ENCODE measurements at regions not wholly inside any gene's neighbourhood (a gene's known extent, or its start where the extent isn't known, plus 50 kb on each side); places are given as distances from the start of the nearest gene placed in this dataset.

DNA sequence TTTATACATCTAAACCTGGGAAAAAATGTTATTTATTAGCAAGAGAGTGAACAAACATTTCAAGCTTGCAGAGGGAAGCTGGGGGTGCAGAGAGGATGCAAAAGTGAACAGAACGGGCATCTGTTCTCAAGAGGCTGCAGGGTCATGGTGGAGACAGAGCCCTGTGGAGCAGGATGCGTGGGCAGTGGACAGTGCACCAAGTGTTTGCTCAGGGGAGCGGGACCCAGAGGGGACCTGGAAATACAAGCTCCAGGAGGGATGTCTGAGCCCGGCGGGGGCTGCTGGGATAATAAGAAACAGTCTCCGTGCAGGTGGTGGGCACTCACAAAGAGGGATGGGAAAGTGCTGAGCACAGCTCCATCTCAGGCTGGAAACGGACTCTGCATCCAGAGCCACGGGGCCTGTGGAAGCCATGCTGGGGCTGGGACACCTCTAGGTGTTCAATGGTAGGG, 105.3 kb upstream of the SLC45A1 start:
- Histone ChIP-seq H3K4me3 (replicated peaks; ENCODE audit: insufficient read depth, low read length) (no peak overlapping the region), H3K27me3 (ENCODE audit: insufficient read depth, poor library complexity, severe bottlenecking) (peaks cover 5% of the 10 kb centered on the region), H3K27ac (replicated peaks) (no peak overlapping the region)
- TF ChIP-seq POLR2AphosphoS5 (IDR thresholded peaks at IDR 0.05; ENCODE audit: low read depth) (no peak), SPI1 (IDR thresholded peaks at IDR 0.05; ENCODE audit: borderline replicate concordance, low read depth) (no peak), GABPA (IDR thresholded peaks at IDR 0.05; ENCODE audit: low read depth) (no peak)
- TF ChIP-seq, protein P1, sequence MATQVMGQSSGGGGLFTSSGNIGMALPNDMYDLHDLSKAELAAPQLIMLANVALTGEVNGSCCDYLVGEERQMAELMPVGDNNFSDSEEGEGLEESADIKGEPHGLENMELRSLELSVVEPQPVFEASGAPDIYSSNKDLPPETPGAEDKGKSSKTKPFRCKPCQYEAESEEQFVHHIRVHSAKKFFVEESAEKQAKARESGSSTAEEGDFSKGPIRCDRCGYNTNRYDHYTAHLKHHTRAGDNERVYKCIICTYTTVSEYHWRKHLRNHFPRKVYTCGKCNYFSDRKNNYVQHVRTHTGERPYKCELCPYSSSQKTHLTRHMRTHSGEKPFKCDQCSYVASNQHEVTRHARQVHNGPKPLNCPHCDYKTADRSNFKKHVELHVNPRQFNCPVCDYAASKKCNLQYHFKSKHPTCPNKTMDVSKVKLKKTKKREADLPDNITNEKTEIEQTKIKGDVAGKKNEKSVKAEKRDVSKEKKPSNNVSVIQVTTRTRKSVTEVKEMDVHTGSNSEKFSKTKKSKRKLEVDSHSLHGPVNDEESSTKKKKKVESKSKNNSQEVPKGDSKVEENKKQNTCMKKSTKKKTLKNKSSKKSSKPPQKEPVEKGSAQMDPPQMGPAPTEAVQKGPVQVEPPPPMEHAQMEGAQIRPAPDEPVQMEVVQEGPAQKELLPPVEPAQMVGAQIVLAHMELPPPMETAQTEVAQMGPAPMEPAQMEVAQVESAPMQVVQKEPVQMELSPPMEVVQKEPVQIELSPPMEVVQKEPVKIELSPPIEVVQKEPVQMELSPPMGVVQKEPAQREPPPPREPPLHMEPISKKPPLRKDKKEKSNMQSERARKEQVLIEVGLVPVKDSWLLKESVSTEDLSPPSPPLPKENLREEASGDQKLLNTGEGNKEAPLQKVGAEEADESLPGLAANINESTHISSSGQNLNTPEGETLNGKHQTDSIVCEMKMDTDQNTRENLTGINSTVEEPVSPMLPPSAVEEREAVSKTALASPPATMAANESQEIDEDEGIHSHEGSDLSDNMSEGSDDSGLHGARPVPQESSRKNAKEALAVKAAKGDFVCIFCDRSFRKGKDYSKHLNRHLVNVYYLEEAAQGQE (IDR thresholded peaks at IDR 0.05; ENCODE audit: insufficient replicate concordance, low read depth): no peak
- TF ChIP-seq, protein P2, sequence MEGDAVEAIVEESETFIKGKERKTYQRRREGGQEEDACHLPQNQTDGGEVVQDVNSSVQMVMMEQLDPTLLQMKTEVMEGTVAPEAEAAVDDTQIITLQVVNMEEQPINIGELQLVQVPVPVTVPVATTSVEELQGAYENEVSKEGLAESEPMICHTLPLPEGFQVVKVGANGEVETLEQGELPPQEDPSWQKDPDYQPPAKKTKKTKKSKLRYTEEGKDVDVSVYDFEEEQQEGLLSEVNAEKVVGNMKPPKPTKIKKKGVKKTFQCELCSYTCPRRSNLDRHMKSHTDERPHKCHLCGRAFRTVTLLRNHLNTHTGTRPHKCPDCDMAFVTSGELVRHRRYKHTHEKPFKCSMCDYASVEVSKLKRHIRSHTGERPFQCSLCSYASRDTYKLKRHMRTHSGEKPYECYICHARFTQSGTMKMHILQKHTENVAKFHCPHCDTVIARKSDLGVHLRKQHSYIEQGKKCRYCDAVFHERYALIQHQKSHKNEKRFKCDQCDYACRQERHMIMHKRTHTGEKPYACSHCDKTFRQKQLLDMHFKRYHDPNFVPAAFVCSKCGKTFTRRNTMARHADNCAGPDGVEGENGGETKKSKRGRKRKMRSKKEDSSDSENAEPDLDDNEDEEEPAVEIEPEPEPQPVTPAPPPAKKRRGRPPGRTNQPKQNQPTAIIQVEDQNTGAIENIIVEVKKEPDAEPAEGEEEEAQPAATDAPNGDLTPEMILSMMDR (IDR thresholded peaks at IDR 0.05; ENCODE audit: insufficient read depth, low read length): no peak
- no peak for DNase-seq (ENCODE audit: low read depth in 1 of 2, low spot score in 1 of 2)

DNA sequence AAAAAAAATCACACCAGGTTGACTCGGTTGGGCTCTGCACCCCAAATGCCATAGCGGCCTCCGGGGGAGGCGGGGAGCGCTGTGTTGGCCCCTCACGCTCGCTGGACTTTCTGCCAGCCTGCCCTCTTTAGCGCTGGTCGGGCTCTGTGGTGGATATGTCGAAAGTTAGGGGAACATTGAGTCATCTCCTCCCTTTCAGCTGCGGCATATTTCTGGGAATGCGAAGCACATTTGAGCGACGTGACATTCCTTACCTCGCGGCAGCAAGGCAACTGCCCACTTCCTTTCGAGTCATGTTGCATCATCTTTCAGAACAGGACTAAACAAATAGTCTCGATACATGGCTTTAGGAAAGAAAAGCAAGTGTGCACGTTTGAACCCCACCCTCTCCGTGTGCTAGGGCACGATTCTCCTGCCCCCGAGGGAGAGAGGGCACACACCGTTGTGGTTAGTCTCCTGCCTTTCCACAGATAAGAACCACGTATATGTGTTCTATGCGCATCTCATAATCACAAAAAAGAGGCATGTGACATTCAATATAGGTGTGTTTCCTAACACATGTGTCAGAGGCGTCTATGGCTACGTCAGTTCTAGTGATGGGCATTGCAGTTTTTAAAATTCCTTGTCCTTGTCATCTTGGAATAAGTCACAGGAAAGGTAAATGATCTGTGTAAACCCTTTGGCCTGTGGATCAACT, 105.9 kb upstream of the SLC45A1 start:
- Histone ChIP-seq H3K27ac (replicated peaks) (no peak overlapping the region), H3K4me3 (replicated peaks; ENCODE audit: insufficient read depth, low read length) (peak overlapping the region; percentile 25), H3K27me3 (ENCODE audit: insufficient read depth, poor library complexity, severe bottlenecking) (peaks cover 5% of the 10 kb centered on the region)
- peak; percentile 35 to 95 for DNase-seq (ENCODE audit: low read depth in 1 of 2, low spot score in 1 of 2)
- TF ChIP-seq SPI1 (IDR thresholded peaks at IDR 0.05; ENCODE audit: borderline replicate concordance, low read depth) (no peak), GABPA (IDR thresholded peaks at IDR 0.05; ENCODE audit: low read depth) (0 out of 2 replicates have a peak, but pooled peaks have one; percentile 24), POLR2AphosphoS5 (IDR thresholded peaks at IDR 0.05; ENCODE audit: low read depth) (peak; percentile 40; the same call in 1 of the 2 replicates)
- TF ChIP-seq, protein P2 (IDR thresholded peaks at IDR 0.05; ENCODE audit: insufficient read depth, low read length): no peak
- TF ChIP-seq, protein P1 (IDR thresholded peaks at IDR 0.05; ENCODE audit: insufficient replicate concordance, low read depth): peak; percentile 40

DNA sequence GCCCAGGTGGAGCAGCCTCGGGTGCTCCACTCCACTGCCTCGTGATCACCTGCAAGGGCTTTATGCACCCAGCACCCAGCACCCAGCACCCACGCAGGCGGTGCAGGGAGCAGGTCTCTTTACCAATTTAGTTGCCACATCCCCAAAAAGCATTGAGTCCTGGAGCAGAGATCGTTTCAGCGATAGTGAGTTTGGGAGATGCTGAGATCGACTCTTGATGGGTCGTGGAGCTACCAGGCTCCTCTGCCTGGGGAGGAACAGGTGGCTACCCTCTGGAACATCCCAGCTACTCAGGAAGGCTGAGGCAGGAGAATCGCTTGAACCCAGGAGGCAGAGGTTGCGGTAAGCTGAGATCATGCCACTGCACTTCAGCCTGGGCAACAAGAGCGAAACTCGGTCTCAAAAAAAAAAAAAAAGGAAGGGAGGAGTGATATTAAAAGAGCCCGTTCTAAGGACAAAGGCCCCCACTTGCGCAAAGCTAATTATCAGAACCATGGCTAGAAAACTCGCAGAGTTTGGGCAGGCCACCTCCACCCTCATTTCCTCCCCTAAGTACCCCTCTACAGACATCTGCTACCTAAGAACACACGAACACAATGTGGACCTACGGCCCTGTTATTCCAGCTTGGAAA, 106.5 kb upstream of the SLC45A1 start:
- peak in 1 of 2 experiments; percentile 52 for DNase-seq (ENCODE audit: low read depth in 1 of 2, low spot score in 1 of 2)
- Histone ChIP-seq H3K4me3 (replicated peaks; ENCODE audit: insufficient read depth, low read length) (peak overlapping the region; percentile 25), H3K27ac (replicated peaks) (no peak overlapping the region), H3K27me3 (ENCODE audit: insufficient read depth, poor library complexity, severe bottlenecking) (no peaks in the 10 kb centered on the region)
- TF ChIP-seq SPI1 (IDR thresholded peaks at IDR 0.05; ENCODE audit: borderline replicate concordance, low read depth): no peak
- no peak for TF ChIP-seq POLR2AphosphoS5 (IDR thresholded peaks at IDR 0.05; ENCODE audit: low read depth)
- no peak for TF ChIP-seq GABPA (IDR thresholded peaks at IDR 0.05; ENCODE audit: low read depth)
- TF ChIP-seq, protein P1 (IDR thresholded peaks at IDR 0.05; ENCODE audit: insufficient replicate concordance, low read depth): peak; percentile 65
